ENCODE measurements at regions not wholly inside any gene's neighbourhood (a gene's known extent, or its start where the extent isn't known, plus 50 kb on each side); places are given as distances from the start of the nearest gene placed in this dataset.

- Histone ChIP-seq H2BK5ac (ENCODE audit: low read depth, low read length, poor library complexity, severe bottlenecking) (no peak overlapping the region), H2AK9ac (replicated peaks; ENCODE audit: low read depth, low read length, poor library complexity) (no peak overlapping the region), H3K27ac (ENCODE audit: insufficient read depth, low read length) (no peak overlapping the region), H2BK120ac (ENCODE audit: low read depth, low read length) (no peak overlapping the region), H3K27me3 (ENCODE audit: control insufficient read depth, insufficient read depth, low read length) (no peaks in the 10 kb centered on the region), H3K14ac (replicated peaks; ENCODE audit: low read depth, low read length) (no peak overlapping the region), H3K18ac (ENCODE audit: low read depth, low read length) (no peak overlapping the region), H4K91ac (ENCODE audit: insufficient read depth, low read depth, low read length) (no peak overlapping the region), H2AFZ (replicated peaks; ENCODE audit: low read length, poor library complexity) (no peak overlapping the region), H3K4me2 (ENCODE audit: low read depth, low read length) (no peak overlapping the region), H3K9me1 (ENCODE audit: insufficient read depth, low read length) (no peaks in the 10 kb centered on the region), H3K56ac (ENCODE audit: extremely low read depth, insufficient read depth, low read length) (no peak overlapping the region), H4K8ac (ENCODE audit: low read depth in 2 of 2, low read length in 2 of 2) (no peak overlapping the region), H3K9ac (ENCODE audit: low read depth, low read length) (no peak overlapping the region), H3K4ac (ENCODE audit: low read depth, low read length) (no peak overlapping the region), H2BK15ac (ENCODE audit: low read depth, low read length) (no peak overlapping the region), H2BK20ac (ENCODE audit: low read depth, low read length) (no peak overlapping the region), H3K4me1 (ENCODE audit: control insufficient read depth, insufficient read depth, low read length) (no peaks in the 10 kb centered on the region), H3K23ac (ENCODE audit: low read depth, low read length) (no peak overlapping the region), H2AK5ac (ENCODE audit: low read depth, low read length) (no peak overlapping the region), H3K9me3 (ENCODE audit: control insufficient read depth, insufficient read depth, low read length) (peaks cover 20% of the 10 kb centered on the region), H3K36me3 (ENCODE audit: control insufficient read depth, insufficient read depth, low read length) (no peaks in the 10 kb centered on the region), H4K20me1 (ENCODE audit: insufficient read depth, low read length) (no peaks in the 10 kb centered on the region), H4K5ac (ENCODE audit: low read depth, low read length) (no peak overlapping the region), H3K4me3 (ENCODE audit: insufficient read depth, low read depth, low read length) (no peak overlapping the region), H3K79me1 (ENCODE audit: low read depth in 1 of 2, low read length in 2 of 2) (no peaks in the 10 kb centered on the region)
- ATAC-seq (ENCODE audit: low read depth), result no peak
- POLR2A ChIA-PET (ENCODE audit: unreplicated experiment), result no interaction called here
- BruUV-seq (replicated peaks), result no TSS peak
- DNase-seq, result no peak
- dilution Hi-C loops (cut with HindIII; ENCODE audit: low sequenced_read_pairs, unreplicated experiment), result no loop called here
- intact Hi-C loops (cut with micrococcal nuclease), result no loop called here
- in situ Hi-C loops (cut with MboI; ENCODE audit: low sequenced_read_pairs), result no loop called here
- no CpG with 5 or more reads among the region's 5 CpGs for WGBS, 2 experiments (ENCODE audit: extremely low coverage in 2 of 2, insufficient read length in 1 of 2)
- no peak for TF ChIP-seq NFE2L2 (IDR thresholded peaks at IDR 0.05; ENCODE audit: low read depth, low read length)
- no peak for TF ChIP-seq RCOR1 (IDR thresholded peaks at IDR 0.05; ENCODE audit: insufficient replicate concordance, low read length)
- CTCF ChIA-PET, result no interaction called here
Observed at GRCh38 chr6:153858529-153858928, 180.5 kb upstream of the OPRM1 start.
